Uterus (tissue), 3 donors: ENCODE measurements at regions not wholly inside any gene's neighbourhood (a gene's known extent, or its start where the extent isn't known, plus 50 kb on each side); places are given as distances from the start of the nearest gene placed in this dataset.

Source experiments
- DNase-seq, 2 donors: peaks; one replicate each; pipeline ENCODE4 v3.0.0-alpha.2; 2019 to 2020
- H3K27ac ChIP-seq, 2 donors: fragments of 200-600 bp; sonication (generic); 1 replicate in 1 of 2; 2 replicates in 1 of 2; pipeline ENCODE4 v1.5.1; 2016 to 2018
- H3K27me3 ChIP-seq, 2 donors: fragments of 200-600 bp; sonication (generic); one replicate each; pipeline ENCODE4 v1.5.1; 2018 to 2019; ENCODE audit warnings: control low read depth in 1 of 2
- H3K36me3 ChIP-seq, 2 donors: fragments of 200-600 bp; sonication (generic); one replicate each; pipeline ENCODE4 v1.5.1; 2019; ENCODE audit warnings: control low read depth in 1 of 2
- H3K4me1 ChIP-seq, 2 donors: fragments of 200-600 bp; sonication (generic); one replicate each; pipeline ENCODE4 v1.5.1; 2018 to 2019; ENCODE audit warnings: control low read depth in 1 of 2
- H3K4me3 ChIP-seq, 2 donors: fragments of 200-600 bp; sonication (generic); 1 replicate in 1 of 2; 2 replicates in 1 of 2; pipeline ENCODE4 v1.5.1; 2018 to 2019; ENCODE audit warnings: mild to moderate bottlenecking in 1 of 2
- H3K9me3 ChIP-seq, 2 donors: fragments of 200-600 bp; sonication (generic); one replicate each; pipeline ENCODE4 v1.5.1; 2019; ENCODE audit warnings: control low read depth in 1 of 2
- CTCF ChIP-seq, 4 experiments: fragments of 200-600 bp in 2 of 4; fragments of 450-650 bp in 2 of 4; sonication (generic) in 2 of 4; IDR thresholded peaks; one replicate each; pipeline ENCODE4 v1.5.1; 2016 to 2019; ENCODE audit warnings: antibody characterized with exemption in 4 of 4, mild to moderate bottlenecking in 2 of 4, moderate library complexity in 1 of 4
- POLR2A ChIP-seq, 2 donors: fragments of 450-650 bp; IDR thresholded peaks; one replicate each; pipeline ENCODE4 v1.6.1; 2016; ENCODE audit warnings: antibody characterized with exemption in 2 of 2, mild to moderate bottlenecking in 1 of 2, moderate library complexity in 1 of 2
- intact Hi-C: fragments of 100-400 bp; cut with DNase I; formaldehyde crosslinking; loops from one replicate; pipeline ENCODE4 v1.15.1; 2023; ENCODE audit warnings: low total_unique reads
- donor health status: DM: yes; HTN: yes; CAD: no.

GRCh38 chr1:2967881-2968280, 53.4 kb upstream of the ACTRT2 start:
- Histone ChIP-seq H3K27me3 (no peaks in the 10 kb centered on the region), H3K9me3 (no peaks in the 10 kb centered on the region), H3K36me3 (no peaks in the 10 kb centered on the region), H3K27ac (no peak overlapping the region), H3K4me1 (no peaks in the 10 kb centered on the region), H3K4me3 (no peak overlapping the region)
- intact Hi-C loops: no loop called here
- TF ChIP-seq CTCF (IDR thresholded peaks at IDR 0.05) (no peak), POLR2A (IDR thresholded peaks at IDR 0.05) (no peak)
- no peak for DNase-seq

- Histone ChIP-seq H3K27me3 (no peaks in the 10 kb centered on the region), H3K9me3 (no peaks in the 10 kb centered on the region), H3K27ac (no peak overlapping the region), H3K36me3 (no peaks in the 10 kb centered on the region), H3K4me1 (no peaks in the 10 kb centered on the region), H3K4me3 (no peak overlapping the region)
- no peak for DNase-seq
- intact Hi-C loops: no loop called here
- TF ChIP-seq CTCF (IDR thresholded peaks at IDR 0.05): no peak
- TF ChIP-seq POLR2A (IDR thresholded peaks at IDR 0.05): no peak
These were observed 52.8 kb upstream of the ACTRT2 start for GRCh38 chr1:2968471-2968881.

- Histone ChIP-seq H3K27me3 (no peaks in the 10 kb centered on the region), H3K9me3 (no peaks in the 10 kb centered on the region), H3K4me1 (no peaks in the 10 kb centered on the region), H3K36me3 (no peaks in the 10 kb centered on the region), H3K27ac (no peak overlapping the region), H3K4me3 (no peak overlapping the region)
- intact Hi-C loops: no loop called here
- TF ChIP-seq CTCF (IDR thresholded peaks at IDR 0.05): no peak
- no peak for TF ChIP-seq POLR2A (IDR thresholded peaks at IDR 0.05)
- no peak for DNase-seq
These were observed 52.0 kb upstream of the ACTRT2 start for GRCh38 chr1:2969011-2969844.

- DNase-seq: no peak
- Histone ChIP-seq H3K36me3 (no peaks in the 10 kb centered on the region), H3K9me3 (no peaks in the 10 kb centered on the region), H3K4me1 (no peaks in the 10 kb centered on the region), H3K27me3 (no peaks in the 10 kb centered on the region), H3K27ac (no peak overlapping the region), H3K4me3 (no peak overlapping the region)
- TF ChIP-seq CTCF (IDR thresholded peaks at IDR 0.05): no peak
- no peak for TF ChIP-seq POLR2A (IDR thresholded peaks at IDR 0.05)
- intact Hi-C loops: no loop called here
These were observed 51.4 kb upstream of the ACTRT2 start for GRCh38 chr1:2969845-2970291.

GRCh38 chr1:2970311-2971071, 50.8 kb upstream of the ACTRT2 start:
- H3K9me3 ChIP-seq: no peaks in the 10 kb centered on the region
- no peaks in the 10 kb centered on the region for H3K36me3 ChIP-seq
- no peaks in the 10 kb centered on the region for H3K27me3 ChIP-seq
- DNase-seq: no peak
- TF ChIP-seq CTCF (IDR thresholded peaks at IDR 0.05) (no peak), POLR2A (IDR thresholded peaks at IDR 0.05) (no peak)
- H3K4me3 ChIP-seq: no peak overlapping the region
- no peak overlapping the region for H3K27ac ChIP-seq
- H3K4me1 ChIP-seq: no peaks in the 10 kb centered on the region
- intact Hi-C loops: no loop called here
